WTC11 (cell line): ENCODE measurements at regions not wholly inside any gene's neighbourhood (a gene's known extent, or its start where the extent isn't known, plus 50 kb on each side); places are given as distances from the start of the nearest gene placed in this dataset.

Experiments
- ATAC-seq: fragments of 200-7000 bp; cut with Tn5 transposase; 2 replicates; pipeline ENCODE4 v1.10.0; 2021; ENCODE audit warnings: mild to moderate bottlenecking, moderate library complexity
- CTCF ChIA-PET: fragments of 300-600 bp; sonication (Branson Sonifier 250); formaldehyde crosslinking; loops from one replicate; lab custom pipeline; 2021; ENCODE audit warnings: antibody characterized with exemption; lab: Charles Lee
- POLR2A ChIA-PET: fragments of 350-600 bp; sonication (Branson Sonifier 250); formaldehyde crosslinking; loops from one replicate; lab custom pipeline; 2021; ENCODE audit warnings: antibody characterized with exemption; lab: Charles Lee
- DNase-seq: peaks from one replicate; pipeline ENCODE4 v3.0.0; 2021; ENCODE audit warnings: low spot score
- H3K27ac Mint-ChIP-seq: 2 replicates; pipeline ENCODE4 v1.8.0; 2021; ENCODE audit warnings: mixed read lengths
- H3K27me3 Mint-ChIP-seq: 2 replicates; pipeline ENCODE4 v1.8.0; 2021; ENCODE audit warnings: low read depth, mild to moderate bottlenecking, moderate library complexity, mixed read lengths
- H3K36me3 Mint-ChIP-seq: 2 replicates; pipeline ENCODE4 v1.8.0; 2021; ENCODE audit warnings: mixed read lengths
- H3K4me1 Mint-ChIP-seq: 2 replicates; pipeline ENCODE4 v1.8.0; 2022; ENCODE audit warnings: mixed read lengths
- H3K4me3 Mint-ChIP-seq: 2 replicates; pipeline ENCODE4 v1.8.0; 2021; ENCODE audit warnings: mild to moderate bottlenecking, moderate library complexity, mixed read lengths
- H3K9me3 Mint-ChIP-seq: 2 replicates; pipeline ENCODE4 v1.8.0; 2021; ENCODE audit warnings: mixed read lengths
- ETV6 ChIP-seq: sonication (generic); formaldehyde crosslinking; IDR thresholded peaks from 2 replicates; pipeline ENCODE4 v1.8.1; 2022; ENCODE audit warnings: mild to moderate bottlenecking, missing genetic modification reagents
- FOXJ3 ChIP-seq: sonication (generic); formaldehyde crosslinking; IDR thresholded peaks from 2 replicates; pipeline ENCODE4 v1.9.0; 2021; ENCODE audit warnings: missing genetic modification reagents, mild to moderate bottlenecking, borderline replicate concordance
- GRHL2 ChIP-seq: fragments of 250-450 bp; sonication (Bioruptor Pico); IDR thresholded peaks from 2 replicates; pipeline ENCODE4 v1.8.0; 2022; ENCODE audit warnings: mild to moderate bottlenecking, moderate library complexity; ENCODE audit not compliant: insufficient replicate concordance, severe bottlenecking
- MXD4 ChIP-seq: fragments of 250-450 bp; sonication (Bioruptor Pico); IDR thresholded peaks from 2 replicates; pipeline ENCODE4 v1.8.0; 2021; ENCODE audit warnings: mild to moderate bottlenecking, moderate library complexity, borderline replicate concordance
- NFE2L1 ChIP-seq: sonication (generic); formaldehyde crosslinking; IDR thresholded peaks from 2 replicates; pipeline ENCODE4 v1.8.1; 2023; ENCODE audit warnings: missing genetic modification reagents
- NFYB ChIP-seq: sonication (generic); formaldehyde crosslinking; conservative IDR thresholded peaks from 2 replicates; pipeline ENCODE4 v1.8.0; 2022; ENCODE audit warnings: low read depth, missing genetic modification reagents
- PRRX2 ChIP-seq: fragments of 250-450 bp; sonication (Bioruptor Pico); IDR thresholded peaks from 2 replicates; pipeline ENCODE4 v1.8.0; 2021; ENCODE audit warnings: mild to moderate bottlenecking
- RELA ChIP-seq: sonication (generic); formaldehyde crosslinking; IDR thresholded peaks from 2 replicates; pipeline ENCODE4 v1.8.1; 2022; ENCODE audit warnings: missing genetic modification reagents, mild to moderate bottlenecking, borderline replicate concordance
- SMAD3 ChIP-seq: sonication (generic); formaldehyde crosslinking; IDR thresholded peaks from 2 replicates; pipeline ENCODE4 v1.8.0; 2022; ENCODE audit warnings: missing genetic modification reagents, mild to moderate bottlenecking, borderline replicate concordance
- TEAD4 ChIP-seq: sonication (generic); formaldehyde crosslinking; IDR thresholded peaks from 2 replicates; pipeline ENCODE4 v1.8.0; 2022; ENCODE audit warnings: mild to moderate bottlenecking, missing genetic modification reagents
- TP53 ChIP-seq: sonication (generic); formaldehyde crosslinking; IDR thresholded peaks from 2 replicates; pipeline ENCODE4 v1.8.1; 2023; ENCODE audit warnings: mild to moderate bottlenecking, missing genetic modification reagents
- ZBTB21 ChIP-seq: sonication (generic); formaldehyde crosslinking; IDR thresholded peaks from 2 replicates; pipeline ENCODE4 v1.8.1; 2023; ENCODE audit warnings: mild to moderate bottlenecking, missing genetic modification reagents, borderline replicate concordance
- ZNF219 ChIP-seq: sonication (generic); formaldehyde crosslinking; IDR thresholded peaks from 2 replicates; pipeline ENCODE4 v1.8.0; 2023; ENCODE audit warnings: missing genetic modification reagents, mild to moderate bottlenecking, borderline replicate concordance
- ZNF232 ChIP-seq: sonication (generic); formaldehyde crosslinking; IDR thresholded peaks from 2 replicates; pipeline ENCODE4 v1.8.0; 2022; ENCODE audit warnings: mild to moderate bottlenecking, missing genetic modification reagents
- ZNF396 ChIP-seq: fragments of 250-450 bp; sonication (Bioruptor Pico); IDR thresholded peaks from 2 replicates; pipeline ENCODE4 v1.8.0; 2021; ENCODE audit warnings: mild to moderate bottlenecking, moderate library complexity, borderline replicate concordance
- TF ChIP-seq, protein P1 (sequence below): sonication (generic); formaldehyde crosslinking; IDR thresholded peaks from 2 replicates; pipeline ENCODE4 v1.8.0; 2023; ENCODE audit warnings: missing genetic modification reagents
- TF ChIP-seq, protein P2 (sequence below): sonication (generic); formaldehyde crosslinking; IDR thresholded peaks from 2 replicates; pipeline ENCODE4 v1.8.1; 2022; ENCODE audit warnings: missing genetic modification reagents, borderline replicate concordance
- TF ChIP-seq, protein P3 (sequence below): sonication (generic); formaldehyde crosslinking; IDR thresholded peaks from 2 replicates; pipeline ENCODE4 v1.8.1; 2023; ENCODE audit warnings: mild to moderate bottlenecking, missing genetic modification reagents, moderate library complexity
- TF ChIP-seq, protein P4 (sequence below): fragments of 250-450 bp; sonication (Bioruptor Pico); IDR thresholded peaks from 2 replicates; pipeline ENCODE4 v1.9.0; 2021; ENCODE audit warnings: mild to moderate bottlenecking, borderline replicate concordance
- TF ChIP-seq, protein P5 (sequence below): sonication (generic); formaldehyde crosslinking; conservative IDR thresholded peaks from 2 replicates; pipeline ENCODE4 v1.8.1; 2023; ENCODE audit warnings: mild to moderate bottlenecking, low read depth, missing genetic modification reagents, moderate library complexity

DNA sequence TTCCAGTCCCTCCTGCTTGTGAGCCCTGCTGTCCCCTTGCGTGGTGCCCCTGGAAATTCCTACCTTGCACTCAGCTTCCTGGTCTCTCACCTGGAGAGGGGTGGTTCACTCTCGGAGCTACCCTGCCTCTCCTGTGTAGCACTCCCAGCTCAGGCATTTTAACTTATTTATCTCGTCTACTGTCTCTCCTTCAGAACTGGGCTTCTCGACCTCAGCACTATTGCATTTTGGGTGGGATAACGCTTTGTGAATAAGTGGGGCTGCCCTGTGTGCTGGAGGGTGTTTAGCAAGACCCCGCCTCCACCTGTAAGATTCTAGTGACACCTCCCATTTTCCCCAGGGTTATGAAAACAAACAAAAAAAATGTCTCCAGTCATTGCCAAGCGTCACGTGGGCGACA is 56.0 kb upstream of the SORCS2 start:
- peaks cover 13% of the 10 kb centered on the region for H3K9me3 Mint-ChIP-seq
- no peaks in the 10 kb centered on the region; the same call in 1 of the 2 replicates for H3K36me3 Mint-ChIP-seq
- H3K27ac Mint-ChIP-seq: no peak overlapping the region
- POLR2A ChIA-PET: no interaction called here
- CTCF ChIA-PET: interaction anchor here (1.2 kb wide), 1 partner anchor 35 kb away, joined by 5 read pairs; no protein-coding TSS in a partner anchor
- TF ChIP-seq, protein P1, sequence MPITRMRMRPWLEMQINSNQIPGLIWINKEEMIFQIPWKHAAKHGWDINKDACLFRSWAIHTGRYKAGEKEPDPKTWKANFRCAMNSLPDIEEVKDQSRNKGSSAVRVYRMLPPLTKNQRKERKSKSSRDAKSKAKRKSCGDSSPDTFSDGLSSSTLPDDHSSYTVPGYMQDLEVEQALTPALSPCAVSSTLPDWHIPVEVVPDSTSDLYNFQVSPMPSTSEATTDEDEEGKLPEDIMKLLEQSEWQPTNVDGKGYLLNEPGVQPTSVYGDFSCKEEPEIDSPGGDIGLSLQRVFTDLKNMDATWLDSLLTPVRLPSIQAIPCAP (CRISPR knock-in tag): no peak
- TF ChIP-seq ZNF396 (CRISPR knock-in tag) (no peak), MXD4 (CRISPR knock-in tag) (no peak), RELA (CRISPR knock-in tag) (no peak), ETV6 (CRISPR knock-in tag) (no peak), TEAD4 (CRISPR knock-in tag) (no peak), ZNF232 (CRISPR knock-in tag) (no peak)
- TF ChIP-seq, protein P2, sequence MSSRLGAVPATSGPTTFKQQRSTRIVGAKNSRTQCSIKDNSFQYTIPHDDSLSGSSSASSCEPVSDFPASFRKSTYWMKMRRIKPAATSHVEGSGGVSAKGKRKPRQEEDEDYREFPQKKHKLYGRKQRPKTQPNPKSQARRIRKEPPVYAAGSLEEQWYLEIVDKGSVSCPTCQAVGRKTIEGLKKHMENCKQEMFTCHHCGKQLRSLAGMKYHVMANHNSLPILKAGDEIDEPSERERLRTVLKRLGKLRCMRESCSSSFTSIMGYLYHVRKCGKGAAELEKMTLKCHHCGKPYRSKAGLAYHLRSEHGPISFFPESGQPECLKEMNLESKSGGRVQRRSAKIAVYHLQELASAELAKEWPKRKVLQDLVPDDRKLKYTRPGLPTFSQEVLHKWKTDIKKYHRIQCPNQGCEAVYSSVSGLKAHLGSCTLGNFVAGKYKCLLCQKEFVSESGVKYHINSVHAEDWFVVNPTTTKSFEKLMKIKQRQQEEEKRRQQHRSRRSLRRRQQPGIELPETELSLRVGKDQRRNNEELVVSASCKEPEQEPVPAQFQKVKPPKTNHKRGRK: no peak
- H3K4me1 Mint-ChIP-seq: peaks cover 22% of the 10 kb centered on the region
- DNase-seq (no peak), ATAC-seq (no peak)
- no peak overlapping the region for H3K4me3 Mint-ChIP-seq
- H3K27me3 Mint-ChIP-seq: peaks cover 3% of the 10 kb centered on the region; the same call in 1 of the 2 replicates

DNA sequence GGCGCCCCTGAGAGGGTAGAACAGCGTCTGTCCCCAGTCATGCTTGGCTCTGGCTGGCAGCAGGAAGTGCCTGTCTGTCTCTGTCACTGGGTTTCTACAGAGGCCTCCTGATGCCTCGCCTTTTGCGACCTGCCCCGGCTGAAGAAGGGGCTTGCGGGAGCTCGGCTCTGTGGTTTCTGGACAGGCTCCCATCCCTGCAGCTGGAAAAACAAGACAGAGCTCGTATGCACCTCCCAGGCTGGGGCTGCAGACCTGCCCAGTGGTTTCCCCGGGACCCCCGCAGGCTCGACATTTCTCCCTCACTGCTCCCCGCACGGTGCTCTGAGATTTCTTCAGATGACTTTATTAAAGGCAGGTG is 57.0 kb upstream of the SORCS2 start:
- Mint-ChIP-seq H3K36me3 (no peaks in the 10 kb centered on the region; the same call in 1 of the 2 replicates), H3K9me3 (peaks cover 13% of the 10 kb centered on the region), H3K4me1 (peaks cover 22% of the 10 kb centered on the region), H3K27me3 (peaks cover 3% of the 10 kb centered on the region; the same call in 1 of the 2 replicates), H3K4me3 (no peak overlapping the region), H3K27ac (no peak overlapping the region)
- DNase-seq (no peak), ATAC-seq (no peak)
- ChIA-PET CTCF (interaction anchor here (1.2 to 1.4 kb wide), 5 partner anchors 16 to 64 kb away, joined by 3 to 5 read pairs (median 4); no protein-coding TSS in a partner anchor), POLR2A (no interaction called here)
- TF ChIP-seq ZNF219 (CRISPR knock-in tag): no peak
- TF ChIP-seq TP53: no peak
- no peak for TF ChIP-seq NFYB (CRISPR knock-in tag)
- no peak for TF ChIP-seq ZNF396 (CRISPR knock-in tag)
- TF ChIP-seq SMAD3 (CRISPR knock-in tag): no peak
- TF ChIP-seq PRRX2 (CRISPR knock-in tag): no peak
- TF ChIP-seq, protein P3, sequence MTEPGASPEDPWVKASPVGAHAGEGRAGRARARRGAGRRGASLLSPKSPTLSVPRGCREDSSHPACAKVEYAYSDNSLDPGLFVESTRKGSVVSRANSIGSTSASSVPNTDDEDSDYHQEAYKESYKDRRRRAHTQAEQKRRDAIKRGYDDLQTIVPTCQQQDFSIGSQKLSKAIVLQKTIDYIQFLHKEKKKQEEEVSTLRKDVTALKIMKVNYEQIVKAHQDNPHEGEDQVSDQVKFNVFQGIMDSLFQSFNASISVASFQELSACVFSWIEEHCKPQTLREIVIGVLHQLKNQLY (CRISPR knock-in tag): no peak
- no peak for TF ChIP-seq TEAD4 (CRISPR knock-in tag)
- TF ChIP-seq NFE2L1: no peak
- TF ChIP-seq MXD4 (CRISPR knock-in tag): no peak

DNA sequence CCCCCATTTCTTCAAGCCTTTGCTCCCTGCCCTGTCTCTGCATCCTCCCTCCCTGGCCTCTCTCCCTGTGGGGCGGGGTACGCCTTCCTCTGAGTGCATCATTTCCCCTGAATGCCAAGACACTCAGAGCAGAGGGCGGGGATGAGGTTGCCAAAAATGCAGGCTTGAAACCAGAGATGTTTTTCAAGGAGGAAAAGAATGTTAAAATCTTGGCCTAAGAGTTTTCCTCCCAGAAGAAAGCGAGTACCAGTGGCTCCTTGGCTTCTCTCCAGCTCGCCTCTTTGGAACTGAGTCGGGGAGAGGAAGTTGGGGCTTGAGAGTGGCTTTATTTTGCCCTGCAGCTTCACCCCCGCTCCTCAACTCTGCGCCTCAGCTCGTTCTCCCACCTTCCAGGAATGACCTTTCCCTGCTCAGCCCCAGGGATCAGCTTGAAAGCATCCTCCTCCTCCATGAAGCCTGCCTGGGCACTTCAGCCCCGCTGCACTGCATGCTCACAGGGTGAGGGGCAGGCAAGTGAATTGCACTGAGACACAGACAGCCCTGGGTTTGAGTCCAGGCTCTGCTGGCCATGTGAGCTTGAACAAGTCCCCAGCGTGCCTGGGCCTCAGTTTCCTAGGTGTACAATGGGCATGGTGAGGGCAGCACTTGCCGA is 57.5 kb upstream of the SORCS2 start:
- CTCF ChIA-PET: interaction anchor here (1.2 to 1.4 kb wide), 5 partner anchors 17 to 64 kb away, joined by 3 to 5 read pairs (median 4); no protein-coding TSS in a partner anchor
- DNase-seq: no peak
- TF ChIP-seq GRHL2 (CRISPR knock-in tag): no peak
- TF ChIP-seq, protein P4, sequence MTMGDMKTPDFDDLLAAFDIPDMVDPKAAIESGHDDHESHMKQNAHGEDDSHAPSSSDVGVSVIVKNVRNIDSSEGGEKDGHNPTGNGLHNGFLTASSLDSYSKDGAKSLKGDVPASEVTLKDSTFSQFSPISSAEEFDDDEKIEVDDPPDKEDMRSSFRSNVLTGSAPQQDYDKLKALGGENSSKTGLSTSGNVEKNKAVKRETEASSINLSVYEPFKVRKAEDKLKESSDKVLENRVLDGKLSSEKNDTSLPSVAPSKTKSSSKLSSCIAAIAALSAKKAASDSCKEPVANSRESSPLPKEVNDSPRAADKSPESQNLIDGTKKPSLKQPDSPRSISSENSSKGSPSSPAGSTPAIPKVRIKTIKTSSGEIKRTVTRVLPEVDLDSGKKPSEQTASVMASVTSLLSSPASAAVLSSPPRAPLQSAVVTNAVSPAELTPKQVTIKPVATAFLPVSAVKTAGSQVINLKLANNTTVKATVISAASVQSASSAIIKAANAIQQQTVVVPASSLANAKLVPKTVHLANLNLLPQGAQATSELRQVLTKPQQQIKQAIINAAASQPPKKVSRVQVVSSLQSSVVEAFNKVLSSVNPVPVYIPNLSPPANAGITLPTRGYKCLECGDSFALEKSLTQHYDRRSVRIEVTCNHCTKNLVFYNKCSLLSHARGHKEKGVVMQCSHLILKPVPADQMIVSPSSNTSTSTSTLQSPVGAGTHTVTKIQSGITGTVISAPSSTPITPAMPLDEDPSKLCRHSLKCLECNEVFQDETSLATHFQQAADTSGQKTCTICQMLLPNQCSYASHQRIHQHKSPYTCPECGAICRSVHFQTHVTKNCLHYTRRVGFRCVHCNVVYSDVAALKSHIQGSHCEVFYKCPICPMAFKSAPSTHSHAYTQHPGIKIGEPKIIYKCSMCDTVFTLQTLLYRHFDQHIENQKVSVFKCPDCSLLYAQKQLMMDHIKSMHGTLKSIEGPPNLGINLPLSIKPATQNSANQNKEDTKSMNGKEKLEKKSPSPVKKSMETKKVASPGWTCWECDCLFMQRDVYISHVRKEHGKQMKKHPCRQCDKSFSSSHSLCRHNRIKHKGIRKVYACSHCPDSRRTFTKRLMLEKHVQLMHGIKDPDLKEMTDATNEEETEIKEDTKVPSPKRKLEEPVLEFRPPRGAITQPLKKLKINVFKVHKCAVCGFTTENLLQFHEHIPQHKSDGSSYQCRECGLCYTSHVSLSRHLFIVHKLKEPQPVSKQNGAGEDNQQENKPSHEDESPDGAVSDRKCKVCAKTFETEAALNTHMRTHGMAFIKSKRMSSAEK (CRISPR knock-in tag): no peak
- TF ChIP-seq, protein P5, sequence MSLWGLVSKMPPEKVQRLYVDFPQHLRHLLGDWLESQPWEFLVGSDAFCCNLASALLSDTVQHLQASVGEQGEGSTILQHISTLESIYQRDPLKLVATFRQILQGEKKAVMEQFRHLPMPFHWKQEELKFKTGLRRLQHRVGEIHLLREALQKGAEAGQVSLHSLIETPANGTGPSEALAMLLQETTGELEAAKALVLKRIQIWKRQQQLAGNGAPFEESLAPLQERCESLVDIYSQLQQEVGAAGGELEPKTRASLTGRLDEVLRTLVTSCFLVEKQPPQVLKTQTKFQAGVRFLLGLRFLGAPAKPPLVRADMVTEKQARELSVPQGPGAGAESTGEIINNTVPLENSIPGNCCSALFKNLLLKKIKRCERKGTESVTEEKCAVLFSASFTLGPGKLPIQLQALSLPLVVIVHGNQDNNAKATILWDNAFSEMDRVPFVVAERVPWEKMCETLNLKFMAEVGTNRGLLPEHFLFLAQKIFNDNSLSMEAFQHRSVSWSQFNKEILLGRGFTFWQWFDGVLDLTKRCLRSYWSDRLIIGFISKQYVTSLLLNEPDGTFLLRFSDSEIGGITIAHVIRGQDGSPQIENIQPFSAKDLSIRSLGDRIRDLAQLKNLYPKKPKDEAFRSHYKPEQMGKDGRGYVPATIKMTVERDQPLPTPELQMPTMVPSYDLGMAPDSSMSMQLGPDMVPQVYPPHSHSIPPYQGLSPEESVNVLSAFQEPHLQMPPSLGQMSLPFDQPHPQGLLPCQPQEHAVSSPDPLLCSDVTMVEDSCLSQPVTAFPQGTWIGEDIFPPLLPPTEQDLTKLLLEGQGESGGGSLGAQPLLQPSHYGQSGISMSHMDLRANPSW (CRISPR knock-in tag): no peak
- TF ChIP-seq ZBTB21 (CRISPR knock-in tag): no peak
- TF ChIP-seq FOXJ3 (CRISPR knock-in tag): no peak

More for the DNA sequence above, 57.5 kb upstream of the SORCS2 start:
- no peak for ATAC-seq
- peaks cover 13% of the 10 kb centered on the region for H3K9me3 Mint-ChIP-seq
- peaks cover 3% of the 10 kb centered on the region; the same call in 1 of the 2 replicates for H3K27me3 Mint-ChIP-seq
- no peak overlapping the region for H3K4me3 Mint-ChIP-seq
- H3K27ac Mint-ChIP-seq: no peak overlapping the region
- POLR2A ChIA-PET: no interaction called here
- peaks cover 22% of the 10 kb centered on the region for H3K4me1 Mint-ChIP-seq
- H3K36me3 Mint-ChIP-seq: no peaks in the 10 kb centered on the region; the same call in 1 of the 2 replicates
